Embryonic facial prominence (tissue), 1 donor: ENCODE measurements at regions not wholly inside any gene's neighbourhood (a gene's known extent, or its start where the extent isn't known, plus 50 kb on each side); places are given as distances from the start of the nearest gene placed in this dataset.

Source experiments
- DNase-seq: peaks from one replicate; pipeline ENCODE4 v3.0.0-alpha.2; 2016; ENCODE audit errors: extremely low spot score

- no peak for DNase-seq
Observed at GRCh38 chr5:2206293-2207108, 323.8 kb upstream of the IRX4 start.

GRCh38 chr5:2205596-2206226, 323.0 kb upstream of the IRX4 start:
- DNase-seq, result no peak

DNA sequence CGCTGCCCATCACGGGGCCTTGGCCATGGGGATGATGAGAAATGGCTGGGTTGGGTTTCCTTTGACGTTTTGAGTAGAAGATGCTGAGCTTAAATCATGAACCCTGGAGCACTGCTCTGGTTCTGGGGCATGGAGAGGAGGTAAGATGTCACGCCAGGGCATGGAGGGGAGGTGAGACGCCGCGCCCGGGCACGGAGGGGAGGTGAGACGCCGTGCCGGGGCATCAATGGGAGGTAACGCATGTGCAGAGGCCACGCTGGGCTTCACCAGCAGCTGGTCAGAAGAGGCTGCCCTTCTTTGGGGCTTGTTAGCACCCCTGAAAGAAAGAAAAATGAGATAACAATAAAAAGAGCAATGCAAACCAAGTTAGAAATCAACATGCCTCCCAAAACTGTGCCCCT, 322.5 kb upstream of the IRX4 start:
- DNase-seq, result no peak

- DNase-seq, result no peak
Observed at GRCh38 chr5:2204366-2205184, 321.9 kb upstream of the IRX4 start.

- DNase-seq, result no peak
Observed at GRCh38 chr5:2203774-2204173, 321.0 kb upstream of the IRX4 start.

- no peak for DNase-seq
Observed at GRCh38 chr5:2201832-2202231, 319.1 kb upstream of the IRX4 start.

GRCh38 chr5:2201421-2201820, 318.7 kb upstream of the IRX4 start:
- DNase-seq, result no peak

DNA sequence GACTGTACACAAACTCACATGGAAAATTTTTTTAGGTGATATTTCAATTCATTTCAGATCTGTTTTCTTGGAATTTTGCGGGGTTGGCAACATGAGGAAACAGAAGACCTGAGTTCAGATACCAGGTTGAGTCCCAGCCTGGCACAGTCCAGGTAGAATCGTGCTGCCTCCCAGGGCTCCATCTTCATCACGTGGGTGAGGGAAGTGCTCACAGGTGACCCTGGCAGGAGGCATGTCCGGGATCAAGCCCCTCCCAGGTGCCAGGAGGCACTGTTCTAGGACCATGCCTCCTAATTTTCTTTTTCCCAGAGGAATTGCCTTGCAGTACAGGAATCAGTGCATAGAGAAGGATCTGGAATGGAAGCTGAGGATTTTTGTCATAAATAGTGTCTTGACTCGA, 318.3 kb upstream of the IRX4 start:
- no peak for DNase-seq

GRCh38 chr5:2200261-2200950, 317.7 kb upstream of the IRX4 start:
- DNase-seq, result no peak

DNA sequence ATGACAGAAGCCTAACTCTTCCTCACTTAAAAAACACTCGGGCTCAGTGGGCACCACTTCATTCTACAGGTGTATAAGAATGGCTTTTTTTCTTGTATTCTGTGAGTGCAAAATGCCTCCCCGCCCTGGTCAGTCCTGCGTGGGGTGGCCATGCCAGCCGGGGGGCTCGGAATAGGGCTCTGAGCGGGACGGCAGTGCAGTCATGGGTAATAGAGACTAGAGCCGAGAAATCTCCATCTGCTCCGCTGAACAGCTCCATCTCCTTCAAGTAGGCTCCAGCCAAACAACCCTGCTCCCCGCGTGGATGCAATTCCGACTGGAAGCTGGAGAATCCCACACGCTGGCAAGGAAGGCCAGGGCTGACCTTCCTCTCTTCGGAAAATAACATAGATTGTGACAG, 317.0 kb upstream of the IRX4 start:
- DNase-seq, result no peak

GRCh38 chr5:2196989-2197619, 314.4 kb upstream of the IRX4 start:
- no peak for DNase-seq

DNA sequence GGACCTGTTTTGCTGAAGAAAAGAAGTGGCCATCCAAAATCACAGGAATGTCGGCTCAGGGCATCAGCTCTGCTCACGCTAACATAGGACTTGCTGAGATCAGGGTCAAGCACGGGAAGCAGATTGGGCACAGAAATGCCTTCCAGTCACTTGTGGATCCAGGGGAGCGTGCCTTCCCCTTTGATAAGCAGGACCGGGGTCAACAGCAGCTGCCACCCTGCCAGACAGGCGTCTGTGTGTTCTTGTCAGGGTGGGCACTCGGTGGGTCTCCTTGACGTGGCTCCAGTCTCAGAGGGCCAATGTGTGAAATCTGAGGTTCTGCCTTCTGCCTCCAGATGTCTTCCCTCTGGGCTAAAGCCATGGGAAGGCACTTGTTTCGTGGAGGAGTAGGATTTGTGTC, 313.7 kb upstream of the IRX4 start:
- no peak for DNase-seq

DNA sequence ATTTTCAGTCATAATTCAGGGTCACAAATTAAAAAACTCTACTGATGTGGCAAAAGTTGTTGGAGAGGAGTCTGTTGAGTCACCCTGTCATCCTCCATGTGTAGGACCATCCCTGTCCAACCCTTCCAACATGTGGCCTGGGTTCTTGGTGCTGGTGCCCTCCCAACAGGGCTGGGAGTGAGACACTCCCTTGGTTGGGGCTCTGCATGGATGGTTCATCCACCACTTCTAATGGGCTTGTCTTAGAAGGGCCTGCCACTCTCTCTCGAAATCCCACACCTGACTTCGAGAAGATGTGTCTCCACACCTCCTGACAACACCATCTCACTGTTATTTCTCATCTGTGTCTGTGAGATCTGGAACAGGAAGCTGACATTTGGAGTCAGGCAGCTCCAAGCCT, 312.2 kb upstream of the IRX4 start:
- DNase-seq, result no peak

DNA sequence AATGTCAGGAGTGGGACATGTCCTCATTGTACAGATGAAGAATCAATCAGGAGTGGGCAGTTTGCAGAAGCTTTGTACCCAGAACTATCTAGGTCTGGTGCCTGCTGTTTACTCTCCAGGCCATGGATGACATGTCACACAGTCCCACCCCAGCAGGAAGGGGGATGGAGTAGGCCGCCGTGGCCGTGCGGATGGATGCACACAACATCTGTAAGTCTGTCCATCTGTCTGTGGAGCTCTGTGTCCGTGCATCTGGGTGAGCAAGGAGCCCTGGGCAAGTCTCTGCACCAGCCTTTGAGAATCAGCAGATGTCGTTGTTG, 311.5 kb upstream of the IRX4 start:
- DNase-seq, result no peak

DNA sequence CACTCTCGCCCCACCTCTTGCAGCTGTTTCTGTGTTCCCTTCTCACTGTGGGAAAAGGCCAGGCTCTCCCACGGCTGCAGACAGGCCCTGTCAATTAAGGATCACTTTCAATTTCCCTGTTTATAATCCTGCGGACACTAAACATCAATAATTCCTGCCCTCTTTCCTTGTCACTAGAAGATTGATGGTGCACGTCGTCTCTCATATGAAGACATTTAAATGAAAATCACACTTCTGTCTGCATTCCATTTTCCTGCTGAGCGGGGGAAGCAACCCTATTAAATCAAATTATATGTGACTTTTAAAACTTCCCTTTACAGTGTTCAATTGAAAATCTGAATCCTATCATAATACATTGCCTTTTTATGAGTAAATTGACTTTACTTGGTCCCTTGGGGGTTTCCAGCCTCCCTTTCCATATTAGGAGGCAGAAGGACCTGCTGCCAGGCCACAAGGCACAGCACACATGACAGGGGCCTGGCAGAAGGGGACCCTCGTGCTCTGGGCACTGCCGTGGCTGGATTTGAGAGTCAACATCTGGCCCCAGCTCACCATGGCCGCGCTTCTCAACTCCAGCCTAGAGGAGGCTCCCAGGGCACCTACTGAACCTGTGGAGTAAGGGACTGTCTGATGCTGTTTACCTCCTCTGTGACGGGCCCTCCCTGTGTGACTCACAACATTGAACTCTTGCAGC, 311.0 kb upstream of the IRX4 start:
- no peak for DNase-seq

- no peak for DNase-seq
Observed at GRCh38 chr5:2193142-2193541, 310.4 kb upstream of the IRX4 start.

DNA sequence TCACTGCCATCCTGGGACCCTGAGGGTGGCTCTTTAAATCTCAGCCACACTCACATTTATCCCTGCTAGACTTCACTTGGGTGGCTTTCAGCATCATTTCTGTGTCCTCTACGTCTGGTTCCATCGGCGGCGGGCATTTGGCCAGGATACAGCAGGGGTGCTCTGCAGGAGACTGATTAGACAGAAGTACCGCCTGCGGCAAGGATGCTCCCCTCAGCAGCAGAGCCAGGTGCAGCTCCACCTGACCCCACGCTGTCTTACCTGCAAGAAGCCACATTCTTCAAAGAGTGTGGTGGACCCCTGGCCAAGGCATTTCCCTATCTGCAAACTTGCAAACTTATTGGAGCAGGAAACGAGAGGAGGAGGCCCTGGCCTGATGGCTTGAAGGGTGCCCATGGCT, 309.8 kb upstream of the IRX4 start:
- no peak for DNase-seq

DNA sequence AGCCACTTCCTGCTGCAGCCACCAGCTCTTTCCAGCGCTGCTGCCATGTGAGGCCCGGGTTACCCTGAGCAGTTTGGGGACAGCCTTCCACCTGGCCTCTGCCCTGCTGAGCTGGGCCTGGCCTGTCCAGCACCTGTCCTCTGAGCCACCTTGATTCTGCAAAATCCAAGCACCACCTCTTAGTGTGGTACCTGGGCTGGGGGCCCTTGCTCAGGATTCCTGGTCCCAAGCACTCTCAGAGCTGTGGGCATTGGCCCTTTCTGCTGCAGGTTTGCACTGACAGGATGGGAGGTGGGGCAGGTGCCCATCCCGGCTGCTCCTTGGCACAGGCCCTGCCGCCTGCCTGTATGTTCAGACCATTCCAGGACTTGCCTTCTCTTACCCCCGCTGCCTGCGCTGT, 309.2 kb upstream of the IRX4 start:
- no peak for DNase-seq

DNA sequence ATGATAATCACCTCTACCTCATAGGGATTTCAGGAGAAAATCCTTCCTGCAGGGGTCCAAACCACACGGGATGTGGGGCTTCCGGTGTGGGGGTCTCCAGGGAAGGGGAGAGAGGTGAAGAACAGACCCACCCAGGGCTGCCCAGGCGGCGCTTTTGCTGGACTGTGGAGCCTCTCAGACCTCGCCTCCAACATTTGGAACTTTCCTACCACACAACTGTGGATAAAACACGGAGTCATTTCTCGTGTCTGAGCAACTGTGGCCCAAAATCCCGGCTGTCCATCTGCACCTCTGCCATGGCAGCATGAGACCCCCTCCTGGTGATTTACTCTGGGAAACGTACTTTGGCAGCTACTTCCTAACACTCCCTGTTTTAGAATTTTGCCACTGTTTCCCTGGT, 307.8 kb upstream of the IRX4 start:
- DNase-seq, result no peak

DNA sequence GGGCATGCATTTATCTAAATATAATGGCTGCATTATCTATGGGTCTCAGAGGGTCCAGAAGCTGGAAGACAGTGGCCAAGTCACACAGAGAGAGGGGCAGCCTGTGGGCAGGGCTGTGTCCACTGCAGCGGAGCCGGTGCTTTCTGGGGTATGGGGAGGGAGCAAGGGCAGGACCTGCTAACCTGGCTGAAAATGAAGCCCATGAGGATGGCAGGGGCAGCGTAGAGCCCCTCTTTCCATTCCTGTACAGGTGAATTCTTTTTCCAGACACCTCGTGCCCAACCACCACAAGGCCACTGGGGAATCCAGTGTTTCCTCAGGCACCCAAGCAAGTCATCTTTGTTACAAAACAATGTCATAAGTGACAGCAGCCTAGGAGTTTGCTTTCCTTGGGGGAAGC, 305.9 kb upstream of the IRX4 start:
- DNase-seq, result no peak

DNA sequence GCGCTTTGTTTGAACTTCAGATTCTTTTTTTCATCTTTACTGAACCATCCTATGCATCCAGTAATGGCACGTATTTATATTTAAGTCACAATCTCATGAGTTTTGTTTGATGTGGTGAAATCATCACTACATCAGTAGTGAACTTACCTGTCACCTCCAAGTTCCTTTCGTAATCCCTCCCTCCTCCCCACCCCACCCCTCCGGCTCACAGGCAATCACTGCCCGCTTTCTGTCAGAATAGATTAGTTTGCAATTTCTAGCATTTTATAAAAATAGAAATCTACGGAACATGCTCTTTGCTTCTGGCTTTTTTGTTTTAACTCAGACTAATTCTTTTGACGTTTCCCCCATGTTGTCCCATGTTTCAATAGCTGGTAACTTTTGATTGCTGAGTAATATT, 305.4 kb upstream of the IRX4 start:
- no peak for DNase-seq
